ENCODE measurements at regions not wholly inside any gene's neighbourhood (a gene's known extent, or its start where the extent isn't known, plus 50 kb on each side); places are given as distances from the start of the nearest gene placed in this dataset.

DNA sequence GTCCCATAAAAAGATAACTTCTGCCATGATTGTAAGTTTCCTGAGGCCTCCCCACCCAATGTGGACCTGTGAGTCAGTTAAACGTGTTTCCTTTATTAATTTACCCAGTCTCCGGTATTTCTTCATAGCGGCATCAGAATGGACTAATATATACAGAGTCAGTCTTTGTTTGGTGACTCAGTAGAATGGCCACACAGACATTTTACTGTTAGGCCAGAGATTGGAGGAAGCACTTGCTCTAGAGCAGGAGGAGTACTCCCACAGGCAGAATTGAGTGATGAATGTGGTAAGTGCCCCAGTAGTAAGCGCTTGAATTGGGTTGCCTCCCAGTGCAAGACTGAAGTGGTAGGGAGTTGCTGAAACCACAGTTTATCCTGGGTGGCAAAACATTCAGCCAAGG lies 149.5 kb upstream of the SMIM30 start:
- no peak for TF ChIP-seq NRF1 (conservative IDR thresholded peaks at IDR 0.05; ENCODE audit: low read depth, low read length)
- TF ChIP-seq REST (IDR thresholded peaks at IDR 0.05; ENCODE audit: low read depth, low read length), result no peak
